Tibial nerve (tissue), 4 donors: ENCODE measurements at regions not wholly inside any gene's neighbourhood (a gene's known extent, or its start where the extent isn't known, plus 50 kb on each side); places are given as distances from the start of the nearest gene placed in this dataset.

Source experiments
- DNase-seq, 2 donors: peaks; one replicate each; pipeline ENCODE4 v3.0.0-alpha.2; 2019; ENCODE audit warnings: low spot score in 2 of 2
- H3K27ac ChIP-seq, 4 donors: fragments of 200-600 bp; sonication (generic) in 3 of 4; one replicate each; pipeline ENCODE4 v1.5.1; 2017 to 2019; ENCODE audit warnings: mild to moderate bottlenecking in 1 of 4
- H3K27me3 ChIP-seq, 2 donors: fragments of 200-600 bp; sonication (generic) in 1 of 2; one replicate each; pipeline versions ENCODE4 v1.5.1 to v1.6.0; 2017 to 2019
- H3K36me3 ChIP-seq, 3 donors: fragments of 200-600 bp; sonication (generic); one replicate each; pipeline ENCODE4 v1.5.1; 2018 to 2019
- H3K4me1 ChIP-seq, 4 donors: fragments of 200-600 bp; sonication (generic) in 3 of 4; one replicate each; pipeline ENCODE4 v1.5.1; 2017 to 2019
- H3K4me3 ChIP-seq, 4 donors: fragments of 200-600 bp; sonication (generic) in 3 of 4; one replicate each; pipeline ENCODE4 v1.5.1; 2017 to 2019; ENCODE audit warnings: mild to moderate bottlenecking in 1 of 4, moderate library complexity in 1 of 4
- H3K9me3 ChIP-seq, 4 donors: fragments of 200-600 bp; sonication (generic) in 3 of 4; one replicate each; pipeline ENCODE4 v1.5.1; 2017 to 2019
- CTCF ChIP-seq, 5 experiments: fragments of 200-600 bp in 3 of 5; fragments of 450-650 bp in 2 of 5; sonication (generic) in 3 of 5; IDR thresholded peaks; one replicate each; pipeline ENCODE4 v1.5.1; 2016 to 2019; ENCODE audit warnings: antibody characterized with exemption in 5 of 5, mild to moderate bottlenecking in 3 of 5, moderate library complexity in 2 of 5
- EP300 ChIP-seq, 2 donors: sonication (generic); formaldehyde crosslinking; IDR thresholded peaks; one replicate each; pipeline ENCODE4 v1.6.1; 2017; ENCODE audit warnings: antibody characterized with exemption in 2 of 2, mild to moderate bottlenecking in 1 of 2
- POLR2A ChIP-seq, 2 donors: fragments of 450-650 bp; IDR thresholded peaks; one replicate each; pipeline ENCODE4 v1.6.1; 2017; ENCODE audit warnings: antibody characterized with exemption in 2 of 2, mild to moderate bottlenecking in 2 of 2, moderate library complexity in 2 of 2
- WGBS, 2 donors: methylation state at CpG; one replicate each; pipeline ENCODE4 v1.1.5; 2018; 5-methylcytosine and 5-hydroxymethylcytosine counted together

- no peak for DNase-seq
- H3K4me3 ChIP-seq: no peak overlapping the region
- H3K4me1 ChIP-seq: no peaks in the 10 kb centered on the region
- TF ChIP-seq CTCF (IDR thresholded peaks at IDR 0.05) (no peak), EP300 (IDR thresholded peaks at IDR 0.05) (no peak)
- H3K27ac ChIP-seq: no peak overlapping the region
- no peaks in the 10 kb centered on the region for H3K36me3 ChIP-seq
- no peaks in the 10 kb centered on the region for H3K9me3 ChIP-seq
- H3K27me3 ChIP-seq: no peaks in the 10 kb centered on the region
Observed at GRCh38 chr11:81915045-81915444, 818.6 kb downstream of the FAM181B start.

- no peak overlapping the region for H3K27ac ChIP-seq
- TF ChIP-seq EP300 (IDR thresholded peaks at IDR 0.05): no peak
- H3K4me1 ChIP-seq: no peaks in the 10 kb centered on the region
- no peak for DNase-seq
- 95 to 100% methylated on average over 1 of the region's 1 CpG for WGBS, 2 donors
- H3K9me3 ChIP-seq: no peaks in the 10 kb centered on the region
- no peaks in the 10 kb centered on the region for H3K27me3 ChIP-seq
- no peaks in the 10 kb centered on the region for H3K36me3 ChIP-seq
- H3K4me3 ChIP-seq: no peak overlapping the region
Observed at GRCh38 chr11:81913793-81914192, 819.9 kb downstream of the FAM181B start.

- Histone ChIP-seq H3K27ac (no peak overlapping the region), H3K9me3 (no peaks in the 10 kb centered on the region), H3K4me3 (no peak overlapping the region), H3K36me3 (no peaks in the 10 kb centered on the region), H3K4me1 (no peaks in the 10 kb centered on the region), H3K27me3 (no peaks in the 10 kb centered on the region)
- no peak for DNase-seq
- 41 to 47% methylated on average over 2 of the region's 2 CpGs for WGBS, 2 donors
- no peak for TF ChIP-seq POLR2A (IDR thresholded peaks at IDR 0.05)
- no peak for TF ChIP-seq EP300 (IDR thresholded peaks at IDR 0.05)
- TF ChIP-seq CTCF (IDR thresholded peaks at IDR 0.05): no peak
Observed at GRCh38 chr11:81907996-81908395, 825.7 kb downstream of the FAM181B start.

GRCh38 chr11:81899156-81899555 lies 834.5 kb downstream of the FAM181B start:
- no peak overlapping the region for H3K27ac ChIP-seq
- TF ChIP-seq POLR2A (IDR thresholded peaks at IDR 0.05) (no peak), EP300 (IDR thresholded peaks at IDR 0.05) (no peak), CTCF (IDR thresholded peaks at IDR 0.05) (no peak)
- WGBS, 2 donors: 38 to 64% methylated on average over 1 of the region's 1 CpG
- no peaks in the 10 kb centered on the region for H3K4me1 ChIP-seq
- no peaks in the 10 kb centered on the region for H3K9me3 ChIP-seq
- H3K27me3 ChIP-seq: no peaks in the 10 kb centered on the region
- no peak for DNase-seq
- no peak overlapping the region for H3K4me3 ChIP-seq
- no peaks in the 10 kb centered on the region for H3K36me3 ChIP-seq

GRCh38 chr11:81897639-81898038 lies 836.0 kb downstream of the FAM181B start:
- H3K4me1 ChIP-seq: no peaks in the 10 kb centered on the region
- no peak for DNase-seq
- no peaks in the 10 kb centered on the region for H3K27me3 ChIP-seq
- no peak overlapping the region for H3K27ac ChIP-seq
- no peak for TF ChIP-seq EP300 (IDR thresholded peaks at IDR 0.05)
- H3K4me3 ChIP-seq: no peak overlapping the region
- peaks cover 0 to 5% (median 0%) of the 10 kb centered on the region in 4 donors for H3K9me3 ChIP-seq
- WGBS, 2 donors: 88 to 94% methylated on average over 2 of the region's 2 CpGs
- H3K36me3 ChIP-seq: no peaks in the 10 kb centered on the region

- no peak overlapping the region for H3K27ac ChIP-seq
- DNase-seq: no peak
- H3K4me3 ChIP-seq: no peak overlapping the region
- H3K4me1 ChIP-seq: no peaks in the 10 kb centered on the region
- 74 to 82% methylated on average over 3 of the region's 3 CpGs for WGBS, 2 donors
- peaks cover 0 to 8% (median 0%) of the 10 kb centered on the region in 4 donors for H3K9me3 ChIP-seq
- no peaks in the 10 kb centered on the region for H3K27me3 ChIP-seq
- TF ChIP-seq POLR2A (IDR thresholded peaks at IDR 0.05) (no peak), CTCF (IDR thresholded peaks at IDR 0.05) (no peak), EP300 (IDR thresholded peaks at IDR 0.05) (no peak)
- H3K36me3 ChIP-seq: no peaks in the 10 kb centered on the region
Observed at GRCh38 chr11:81895258-81895657, 838.4 kb downstream of the FAM181B start.
